HG03135 (cell line): ENCODE measurements at regions not wholly inside any gene's neighbourhood (a gene's known extent, or its start where the extent isn't known, plus 50 kb on each side); places are given as distances from the start of the nearest gene placed in this dataset.

Experiments
- ATAC-seq: cut with Tn5 transposase; IDR thresholded peaks from one replicate; pipeline ENCODE4 v1.9.1; 2021; ENCODE audit warnings: mild to moderate bottlenecking, moderate library complexity; ENCODE audit not compliant: unreplicated experiment

DNA sequence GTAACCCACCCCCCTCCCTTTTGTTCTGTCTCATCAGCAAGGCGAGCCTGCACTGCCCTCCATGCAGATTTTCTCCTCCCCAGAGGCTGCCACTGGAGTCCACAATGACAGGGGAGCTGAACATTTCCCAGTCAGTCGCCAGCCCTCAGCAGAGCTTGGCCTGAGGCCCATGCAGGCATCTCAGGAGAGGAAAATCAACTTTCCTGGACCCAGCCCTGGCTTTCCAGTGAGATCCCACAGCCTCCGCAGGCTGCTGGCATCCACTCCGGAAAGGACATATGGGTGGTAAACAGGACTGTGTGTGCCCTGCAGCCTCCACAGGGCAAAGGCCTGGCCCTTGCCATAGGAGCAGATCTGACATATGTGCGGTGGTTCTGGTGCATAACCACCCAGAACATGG, 253.8 kb downstream of the TNS1 start:
- no peak for ATAC-seq

- ATAC-seq, result no peak
These were observed 256.0 kb downstream of the TNS1 start for GRCh38 chr2:217746808-217747207.

- ATAC-seq, result no peak
These were observed 258.6 kb downstream of the TNS1 start for GRCh38 chr2:217743966-217744761.

DNA sequence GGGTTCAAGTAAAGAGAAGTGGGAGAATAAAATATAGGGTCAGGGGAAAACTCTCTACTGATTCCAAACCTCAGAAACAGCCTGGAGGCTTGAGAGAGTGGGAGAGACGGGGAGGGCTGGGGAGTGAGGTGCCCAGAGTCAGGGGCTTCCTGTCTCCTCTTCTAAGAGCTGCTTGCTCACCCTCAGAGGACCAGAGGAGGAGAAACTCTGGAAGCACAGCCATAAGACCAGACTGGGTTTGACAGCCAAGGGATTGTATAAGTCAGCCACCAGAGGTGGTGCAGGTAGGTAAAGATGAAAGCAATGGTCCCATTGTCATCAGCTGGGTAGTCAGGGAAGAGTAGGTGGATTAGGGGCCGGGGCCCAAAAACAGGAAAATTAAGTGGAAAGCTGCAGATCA, 259.4 kb downstream of the TNS1 start:
- no peak for ATAC-seq

- ATAC-seq, result no peak
These were observed 260.0 kb downstream of the TNS1 start for GRCh38 chr2:217742841-217743240.

DNA sequence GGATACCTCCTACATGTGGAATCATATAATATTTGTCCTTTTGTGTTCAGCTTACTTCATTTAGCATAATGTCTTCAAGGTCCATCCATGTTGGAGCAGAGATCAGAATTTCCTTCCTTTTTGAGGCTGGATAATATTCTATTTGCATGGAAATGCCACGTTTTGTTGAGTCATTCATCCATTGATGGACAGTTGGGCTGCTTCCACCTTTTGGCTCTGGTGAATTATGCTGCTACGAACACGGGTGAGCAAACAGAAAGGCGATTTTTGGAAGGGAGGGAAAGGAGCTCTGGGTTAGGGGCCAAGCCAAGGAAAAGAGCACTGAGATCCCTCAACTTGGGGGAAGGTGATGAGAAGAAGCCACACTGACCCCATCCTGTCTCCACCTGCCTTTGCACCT, 260.5 kb downstream of the TNS1 start:
- ATAC-seq, result no peak

GRCh38 chr2:217741381-217741955, 261.3 kb downstream of the TNS1 start:
- no peak for ATAC-seq

DNA sequence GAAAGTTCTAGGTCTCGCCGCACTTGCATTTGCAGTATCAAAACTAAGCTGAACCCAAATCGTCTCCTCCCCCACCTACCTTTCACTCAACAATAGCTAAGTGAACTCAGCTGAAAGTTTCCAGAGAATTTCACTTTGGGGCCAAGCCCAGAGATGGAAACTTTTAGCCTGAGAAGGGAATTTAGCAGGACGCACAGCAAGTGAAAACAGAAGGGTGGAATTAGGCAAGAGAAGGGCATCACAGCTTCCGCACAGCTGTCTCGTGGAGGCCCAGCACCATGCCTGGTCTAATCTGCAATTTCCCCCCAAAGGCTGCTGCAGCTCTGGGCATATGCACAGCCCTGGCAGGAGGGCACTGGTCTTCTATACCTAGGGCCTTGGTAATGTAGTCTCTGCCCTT, 262.0 kb downstream of the TNS1 start:
- no peak for ATAC-seq

DNA sequence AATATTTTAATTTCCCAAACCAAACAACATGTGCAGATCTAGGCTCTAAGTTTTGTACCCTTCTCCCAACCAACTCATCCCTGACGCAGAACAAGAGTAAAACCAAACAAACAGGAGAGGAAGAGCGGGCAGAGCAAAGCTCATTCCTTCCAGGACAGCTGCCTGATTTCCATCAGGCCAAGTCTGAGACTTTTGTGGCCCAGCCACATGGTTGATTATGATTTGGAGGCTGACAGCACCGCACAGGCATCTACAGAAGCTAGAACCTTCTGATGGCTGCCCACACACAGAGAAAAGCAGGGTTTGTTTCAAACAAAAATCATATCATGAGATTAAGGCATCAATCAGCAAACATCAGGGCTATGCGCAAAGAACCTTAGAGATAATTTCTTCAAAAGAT, 262.6 kb downstream of the TNS1 start:
- ATAC-seq, result no peak

GRCh38 chr2:217739741-217740140, 263.1 kb downstream of the TNS1 start:
- no peak for ATAC-seq

- no peak for ATAC-seq
These were observed 264.7 kb downstream of the TNS1 start for GRCh38 chr2:217738061-217738460.

- no peak for ATAC-seq
These were observed 265.8 kb downstream of the TNS1 start for GRCh38 chr2:217736776-217737550.

DNA sequence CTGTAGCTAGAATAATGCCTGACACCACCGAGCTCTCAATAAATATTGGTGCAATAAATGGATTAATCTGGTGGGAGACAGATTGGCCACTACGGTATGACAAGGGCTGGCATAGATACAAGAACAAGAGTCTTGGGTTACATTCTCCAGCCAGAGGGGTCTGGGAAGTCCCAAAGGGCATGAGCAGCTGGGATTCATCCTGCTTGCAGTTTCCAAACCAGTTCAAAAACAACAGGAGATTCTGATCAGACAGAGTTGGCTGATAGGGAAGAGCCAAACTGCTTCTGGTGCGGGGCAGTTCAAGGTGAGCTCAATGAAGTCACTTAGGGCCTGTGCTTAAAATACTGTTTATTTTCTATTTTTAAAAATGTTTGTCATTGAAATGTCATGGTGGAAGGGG, 266.9 kb downstream of the TNS1 start:
- no peak for ATAC-seq

DNA sequence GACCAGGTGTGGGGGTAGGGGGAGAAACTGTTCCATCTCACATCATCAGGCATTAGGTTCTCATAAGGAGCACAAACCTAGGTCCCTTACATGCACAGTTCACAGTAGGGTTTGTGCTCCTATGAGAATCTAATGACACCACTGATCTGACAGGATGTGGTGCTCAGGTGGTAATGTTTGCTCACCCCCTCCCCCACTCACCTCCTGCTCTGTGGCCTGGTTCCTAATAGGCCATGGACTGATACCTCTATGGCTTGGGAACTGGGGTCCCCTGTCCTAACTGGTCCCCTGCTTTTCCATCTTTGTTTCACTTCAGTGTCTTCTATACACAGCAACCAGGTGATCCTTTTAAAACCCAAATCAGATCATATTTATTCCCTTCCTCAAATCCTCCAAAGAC, 267.8 kb downstream of the TNS1 start:
- ATAC-seq, result no peak

- ATAC-seq, result no peak
These were observed 269.3 kb downstream of the TNS1 start for GRCh38 chr2:217733461-217733860.

- no peak for ATAC-seq
These were observed 269.8 kb downstream of the TNS1 start for GRCh38 chr2:217732992-217733391.

GRCh38 chr2:217731805-217732204, 271.0 kb downstream of the TNS1 start:
- no peak for ATAC-seq

GRCh38 chr2:217729421-217730053, 273.3 kb downstream of the TNS1 start:
- ATAC-seq, result no peak

DNA sequence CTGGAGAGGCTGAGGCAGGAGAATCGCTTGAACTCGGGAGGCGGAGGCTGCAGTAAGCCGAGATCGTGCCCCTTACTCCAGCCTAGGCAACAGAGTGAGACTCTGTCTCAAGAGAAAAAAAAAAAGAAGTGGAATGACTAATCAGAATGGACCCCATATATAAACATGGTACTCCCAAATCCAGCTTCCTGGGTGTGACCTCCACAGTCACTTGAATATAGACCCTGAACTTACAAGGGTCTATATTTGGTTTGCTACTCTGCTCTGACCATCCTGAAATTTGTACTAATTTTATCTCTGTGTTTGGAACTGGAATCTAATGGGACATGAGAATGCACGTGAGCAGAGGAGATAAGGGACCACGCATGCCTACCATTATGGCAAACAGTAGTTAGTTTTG, 275.0 kb downstream of the TNS1 start:
- no peak for ATAC-seq

DNA sequence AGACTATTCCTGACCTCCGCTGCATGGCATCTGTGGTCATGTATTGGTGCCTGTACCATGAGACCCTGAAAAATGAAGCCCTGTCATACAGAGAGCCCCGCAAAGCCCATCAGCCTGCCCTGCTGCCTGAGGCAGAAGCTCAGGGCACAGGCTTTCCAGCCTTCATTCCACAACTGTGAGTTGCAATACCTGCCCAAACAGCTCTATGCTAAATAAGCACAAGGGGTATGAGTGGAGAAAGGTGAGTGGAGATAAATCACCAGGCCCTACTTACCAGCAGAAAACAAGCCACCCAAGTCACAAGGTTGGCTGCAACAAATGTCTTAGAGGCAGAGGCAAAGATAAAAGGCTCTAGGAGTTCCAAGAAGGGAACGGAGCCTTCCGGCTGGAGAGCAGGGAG, 277.4 kb downstream of the TNS1 start:
- no peak for ATAC-seq

DNA sequence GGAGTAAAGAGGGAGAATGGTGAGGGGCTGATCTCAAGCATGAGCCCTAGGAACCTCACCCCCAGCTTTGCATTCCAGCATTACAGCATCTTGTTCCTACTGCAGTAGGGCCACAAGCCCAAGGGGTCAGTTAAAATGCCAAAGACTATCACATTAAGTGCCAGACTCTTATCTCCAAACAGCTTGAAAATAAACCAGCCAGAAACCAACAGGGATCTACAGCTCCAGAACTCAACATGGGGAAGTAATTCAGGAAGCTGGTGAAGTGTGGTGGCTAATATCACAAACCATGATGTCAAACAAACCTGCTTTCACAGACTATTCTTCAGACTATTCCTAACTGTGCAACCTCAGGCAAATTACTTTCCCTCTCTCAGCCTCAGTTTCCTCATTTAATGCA, 278.3 kb downstream of the TNS1 start:
- ATAC-seq, result no peak

DNA sequence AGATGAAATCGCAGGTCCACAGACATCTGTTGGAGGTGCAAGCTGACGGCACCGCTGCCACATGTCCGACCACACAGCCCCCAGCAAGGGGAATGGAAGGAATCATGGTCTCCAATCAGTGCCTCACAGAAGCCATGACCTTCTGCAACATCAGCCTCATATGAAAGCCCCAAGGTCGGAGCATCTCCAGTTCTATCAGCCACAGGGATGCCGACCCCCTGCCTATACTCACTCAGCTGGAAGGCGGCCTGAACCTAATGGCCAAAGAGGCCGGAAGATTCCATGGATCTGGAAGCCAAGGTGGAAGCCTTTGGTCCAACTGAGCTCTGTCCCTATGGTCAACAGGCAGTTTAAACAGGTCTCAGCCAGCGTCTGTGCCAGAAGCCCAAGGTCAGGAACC, 278.8 kb downstream of the TNS1 start:
- ATAC-seq, result no peak
